Upper lobe of right lung (tissue), 1 donor: ENCODE measurements at regions not wholly inside any gene's neighbourhood (a gene's known extent, or its start where the extent isn't known, plus 50 kb on each side); places are given as distances from the start of the nearest gene placed in this dataset.

Experiments used
- ATAC-seq: fragments of 200-7000 bp; cut with Tn5 transposase; one replicate; pipeline ENCODE4 v1.9.1; 2020; ENCODE audit warnings: mild to moderate bottlenecking, moderate library complexity
- DNase-seq: peaks from one replicate; pipeline ENCODE4 v3.0.0-alpha.2; 2020
- H3K27ac ChIP-seq: fragments of 200-600 bp; one replicate; pipeline ENCODE4 v1.8.0; 2022
- H3K27me3 ChIP-seq: fragments of 200-600 bp; one replicate; pipeline ENCODE4 v1.8.0; 2022; ENCODE audit warnings: mild to moderate bottlenecking
- H3K36me3 ChIP-seq: fragments of 200-600 bp; one replicate; pipeline ENCODE4 v1.8.0; 2022
- H3K4me1 ChIP-seq: fragments of 200-600 bp; one replicate; pipeline ENCODE4 v1.8.0; 2022
- H3K4me3 ChIP-seq: fragments of 200-600 bp; one replicate; pipeline ENCODE4 v1.8.0; 2022; ENCODE audit warnings: mild to moderate bottlenecking
- H3K9me3 ChIP-seq: fragments of 200-600 bp; one replicate; pipeline ENCODE4 v1.8.0; 2022
- CTCF ChIP-seq: fragments of 200-600 bp; IDR thresholded peaks from one replicate; pipeline ENCODE4 v1.8.0; 2022; ENCODE audit warnings: antibody characterized with exemption
- intact Hi-C: fragments of 100-400 bp; cut with DNase I; formaldehyde crosslinking; loops from one replicate; pipeline ENCODE4 v1.11.0; 2022
- donor health status: DM: no; HTN: yes; CAD: no; lungs with severe emphysema.

- DNase-seq (no peak), ATAC-seq (no peak)
- no peak for TF ChIP-seq CTCF
- Histone ChIP-seq H3K4me3 (no peak overlapping the region), H3K27ac (no peak overlapping the region), H3K9me3 (no peaks in the 10 kb centered on the region), H3K27me3 (no peaks in the 10 kb centered on the region), H3K4me1 (no peaks in the 10 kb centered on the region), H3K36me3 (no peaks in the 10 kb centered on the region)
- intact Hi-C loops = no loop called here
These were observed 256.9 kb downstream of the GPATCH2 start for GRCh38 chr1:217373761-217374701.

GRCh38 chr1:217372049-217372970 is 258.6 kb downstream of the GPATCH2 start:
- H3K27me3 ChIP-seq = no peaks in the 10 kb centered on the region
- intact Hi-C loops = no loop called here
- H3K27ac ChIP-seq = no peak overlapping the region
- no peak for DNase-seq
- no peaks in the 10 kb centered on the region for H3K4me1 ChIP-seq
- no peaks in the 10 kb centered on the region for H3K9me3 ChIP-seq
- no peak overlapping the region for H3K4me3 ChIP-seq
- H3K36me3 ChIP-seq = no peaks in the 10 kb centered on the region
- peak; percentile 19 for ATAC-seq
- no peak for TF ChIP-seq CTCF

- H3K9me3 ChIP-seq = no peaks in the 10 kb centered on the region
- no peak for TF ChIP-seq CTCF
- H3K36me3 ChIP-seq = no peaks in the 10 kb centered on the region
- intact Hi-C loops = no loop called here
- H3K4me1 ChIP-seq = no peaks in the 10 kb centered on the region
- DNase-seq (no peak), ATAC-seq (no peak)
- no peaks in the 10 kb centered on the region for H3K27me3 ChIP-seq
- H3K27ac ChIP-seq = no peak overlapping the region
- H3K4me3 ChIP-seq = no peak overlapping the region
These were observed 260.1 kb downstream of the GPATCH2 start for GRCh38 chr1:217370757-217371156.

- Histone ChIP-seq H3K4me1 (no peaks in the 10 kb centered on the region), H3K27ac (no peak overlapping the region), H3K9me3 (no peaks in the 10 kb centered on the region), H3K4me3 (no peak overlapping the region), H3K36me3 (no peaks in the 10 kb centered on the region), H3K27me3 (no peaks in the 10 kb centered on the region)
- DNase-seq = no peak
- ATAC-seq = no peak
- no peak for TF ChIP-seq CTCF
- intact Hi-C loops = no loop called here
These were observed 260.8 kb downstream of the GPATCH2 start for GRCh38 chr1:217369996-217370551.

GRCh38 chr1:217369271-217369981 is 261.5 kb downstream of the GPATCH2 start:
- Histone ChIP-seq H3K27ac (no peak overlapping the region), H3K27me3 (no peaks in the 10 kb centered on the region), H3K36me3 (no peaks in the 10 kb centered on the region), H3K9me3 (no peaks in the 10 kb centered on the region), H3K4me1 (no peaks in the 10 kb centered on the region), H3K4me3 (no peak overlapping the region)
- no peak for DNase-seq
- ATAC-seq = no peak
- intact Hi-C loops = no loop called here
- TF ChIP-seq CTCF = no peak
